ENCODE measurements at regions not wholly inside any gene's neighbourhood (a gene's known extent, or its start where the extent isn't known, plus 50 kb on each side); places are given as distances from the start of the nearest gene placed in this dataset.

GRCh38 chr3:190174471-190174870 lies 53.8 kb upstream of the P3H2 start:
- TF ChIP-seq TAF1 (conservative IDR thresholded peaks at IDR 0.05): no peak
- TF ChIP-seq CTCF (IDR thresholded peaks at IDR 0.05; ENCODE audit: low read depth, low read length, missing input control): no peak
- no peak for TF ChIP-seq REST (IDR thresholded peaks at IDR 0.05)
- TF ChIP-seq YY1 (IDR thresholded peaks at IDR 0.05): no peak
- TF ChIP-seq MAX (IDR thresholded peaks at IDR 0.05): no peak
- no peak for TF ChIP-seq SP1 (IDR thresholded peaks at IDR 0.05)
- TF ChIP-seq FOXA2 (IDR thresholded peaks at IDR 0.05): no peak
- no peak for TF ChIP-seq RAD21 (IDR thresholded peaks at IDR 0.05)
- TF ChIP-seq ZBTB33 (IDR thresholded peaks at IDR 0.05): no peak
- no peak for TF ChIP-seq GABPA (IDR thresholded peaks at IDR 0.05 in 1 of 2, conservative IDR thresholded peaks at IDR 0.05 in 1 of 2)
- no peak for TF ChIP-seq RXRA (IDR thresholded peaks at IDR 0.05)
- TF ChIP-seq JUND (IDR thresholded peaks at IDR 0.05): no peak
- TF ChIP-seq ATF3 (IDR thresholded peaks at IDR 0.05): no peak
- no peak for TF ChIP-seq EGR1 (IDR thresholded peaks at IDR 0.05; ENCODE audit: low read depth in 2 of 2)
